ENCODE measurements at regions not wholly inside any gene's neighbourhood (a gene's known extent, or its start where the extent isn't known, plus 50 kb on each side); places are given as distances from the start of the nearest gene placed in this dataset.

GRCh38 chr22:49629261-49629570 is 198.5 kb downstream of the BRD1 start:
- no peaks in the 10 kb centered on the region for H3K9me3 ChIP-seq

GRCh38 chr22:49628391-49629260 is 199.0 kb downstream of the BRD1 start:
- Histone ChIP-seq H3K27ac (no peak overlapping the region), H3K9me3 (no peaks in the 10 kb centered on the region), H3K4me1 (ENCODE audit: control insufficient read depth in 1 of 2, low read depth in 2 of 2) (no peaks in the 10 kb centered on the region), H3K36me3 (no peaks in the 10 kb centered on the region), H3K27me3 (replicated peaks; ENCODE audit: insufficient read depth) (no peaks in the 10 kb centered on the region), H3K4me3 (no peak overlapping the region)
- TF ChIP-seq CTCF (IDR thresholded peaks at IDR 0.05): no peak
- no peak for DNase-seq (ENCODE audit: low spot score)
- ATAC-seq (ENCODE audit: insufficient number of reproducible peaks, low FRiP score, low read depth): no peak

More at GRCh38 chr22:49629261-49629570, 198.5 kb downstream of the BRD1 start:
- ATAC-seq (ENCODE audit: insufficient number of reproducible peaks, low FRiP score, low read depth) (no peak), DNase-seq (ENCODE audit: low spot score) (no peak)
- no peak for TF ChIP-seq CTCF (IDR thresholded peaks at IDR 0.05)
- Histone ChIP-seq H3K4me1 (ENCODE audit: control insufficient read depth in 1 of 2, low read depth in 2 of 2) (no peaks in the 10 kb centered on the region), H3K27ac (no peak overlapping the region), H3K36me3 (no peaks in the 10 kb centered on the region), H3K4me3 (no peak overlapping the region), H3K27me3 (replicated peaks; ENCODE audit: insufficient read depth) (no peaks in the 10 kb centered on the region)

- H3K4me3 ChIP-seq: no peak overlapping the region
- no peak overlapping the region for H3K27ac ChIP-seq
- no peak for DNase-seq (ENCODE audit: low spot score)
- H3K4me1 ChIP-seq (ENCODE audit: control insufficient read depth in 1 of 2, low read depth in 2 of 2): no peaks in the 10 kb centered on the region
- ATAC-seq (ENCODE audit: insufficient number of reproducible peaks, low FRiP score, low read depth): no peak
- H3K36me3 ChIP-seq: no peaks in the 10 kb centered on the region
- H3K9me3 ChIP-seq: no peaks in the 10 kb centered on the region
- TF ChIP-seq CTCF (IDR thresholded peaks at IDR 0.05): no peak
- no peaks in the 10 kb centered on the region for H3K27me3 ChIP-seq (replicated peaks; ENCODE audit: insufficient read depth)
Measured at GRCh38 chr22:49627217-49628181, 200.2 kb downstream of the BRD1 start.

GRCh38 chr22:49626361-49627216 is 201.1 kb downstream of the BRD1 start:
- TF ChIP-seq CTCF (IDR thresholded peaks at IDR 0.05): no peak
- ATAC-seq (ENCODE audit: insufficient number of reproducible peaks, low FRiP score, low read depth) (no peak), DNase-seq (ENCODE audit: low spot score) (no peak)
- H3K9me3 ChIP-seq: no peaks in the 10 kb centered on the region
- no peaks in the 10 kb centered on the region for H3K27me3 ChIP-seq (replicated peaks; ENCODE audit: insufficient read depth)
- H3K36me3 ChIP-seq: no peaks in the 10 kb centered on the region
- H3K27ac ChIP-seq: no peak overlapping the region
- no peaks in the 10 kb centered on the region for H3K4me1 ChIP-seq (ENCODE audit: control insufficient read depth in 1 of 2, low read depth in 2 of 2)
- no peak overlapping the region for H3K4me3 ChIP-seq
